ENCODE measurements at regions not wholly inside any gene's neighbourhood (a gene's known extent, or its start where the extent isn't known, plus 50 kb on each side); places are given as distances from the start of the nearest gene placed in this dataset.
"Not testable (repeated sequence)": the region's sequence is repeated elsewhere in the genome, so short reads cannot be mapped to it uniquely, and the experiment has no call there.

- no peak for DNase-seq
- H3K4me3 ChIP-seq = peak overlapping the region in 1 of 2 donors; percentile 24
- H3K4me1 ChIP-seq = no peaks in the 10 kb centered on the region
- H3K9me3 ChIP-seq = no peaks in the 10 kb centered on the region
- WGBS, 2 donors = 70 to 89% methylated on average over 12 to 15 of the region's 15 CpGs
- intact Hi-C loops (cut with DNase I; ENCODE audit: low total_unique reads) = no loop called here
- no peaks in the 10 kb centered on the region for H3K36me3 ChIP-seq (ENCODE audit: low read depth, missing control alignments)
- no peak overlapping the region for H3K27ac ChIP-seq
- no peak for TF ChIP-seq POLR2A (IDR thresholded peaks at IDR 0.05)
- TF ChIP-seq CTCF (IDR thresholded peaks at IDR 0.05) = no peak
- no peaks in the 10 kb centered on the region for H3K27me3 ChIP-seq
Measured at GRCh38 chr7:91463330-91463729, 199.1 kb downstream of the FZD1 start.

- Histone ChIP-seq H3K27ac (no peak overlapping the region), H3K4me1 (no peaks in the 10 kb centered on the region), H3K36me3 (ENCODE audit: low read depth, missing control alignments) (no peaks in the 10 kb centered on the region), H3K27me3 (no peaks in the 10 kb centered on the region), H3K9me3 (no peaks in the 10 kb centered on the region), H3K4me3 (no peak overlapping the region)
- DNase-seq = no peak
- intact Hi-C loops (cut with DNase I; ENCODE audit: low total_unique reads) = no loop called here
- TF ChIP-seq POLR2A (IDR thresholded peaks at IDR 0.05) (no peak), CTCF (IDR thresholded peaks at IDR 0.05) (no peak)
- WGBS, 2 donors = 67 to 79% methylated on average over 2 of the region's 2 CpGs
Measured at GRCh38 chr7:91465595-91466061, 201.4 kb downstream of the FZD1 start.

GRCh38 chr7:91468256-91468655 is 204.0 kb downstream of the FZD1 start:
- no peak overlapping the region for H3K27ac ChIP-seq
- H3K9me3 ChIP-seq = no peaks in the 10 kb centered on the region
- H3K27me3 ChIP-seq = no peaks in the 10 kb centered on the region
- no peak for DNase-seq
- no peak overlapping the region for H3K4me3 ChIP-seq
- no peaks in the 10 kb centered on the region for H3K36me3 ChIP-seq (ENCODE audit: low read depth, missing control alignments)
- H3K4me1 ChIP-seq = no peaks in the 10 kb centered on the region
- TF ChIP-seq CTCF (IDR thresholded peaks at IDR 0.05) (no peak), POLR2A (IDR thresholded peaks at IDR 0.05) (no peak)
- intact Hi-C loops (cut with DNase I; ENCODE audit: low total_unique reads) = no loop called here

GRCh38 chr7:91473619-91474018 is 209.4 kb downstream of the FZD1 start:
- intact Hi-C loops (cut with DNase I; ENCODE audit: low total_unique reads) = no loop called here
- 40 to 47% methylated on average over 1 of the region's 1 CpG for WGBS, 2 donors
- H3K27me3 ChIP-seq = no peaks in the 10 kb centered on the region
- TF ChIP-seq CTCF (IDR thresholded peaks at IDR 0.05) = no peak
- TF ChIP-seq POLR2A (IDR thresholded peaks at IDR 0.05) = no peak
- no peak overlapping the region for H3K4me3 ChIP-seq
- H3K9me3 ChIP-seq = no peaks in the 10 kb centered on the region
- DNase-seq = no peak
- no peak overlapping the region for H3K27ac ChIP-seq
- no peaks in the 10 kb centered on the region for H3K36me3 ChIP-seq (ENCODE audit: low read depth, missing control alignments)
- H3K4me1 ChIP-seq = no peaks in the 10 kb centered on the region

GRCh38 chr7:91474074-91474473 is 209.8 kb downstream of the FZD1 start:
- no peaks in the 10 kb centered on the region for H3K27me3 ChIP-seq
- intact Hi-C loops (cut with DNase I; ENCODE audit: low total_unique reads) = no loop called here
- no peak overlapping the region for H3K27ac ChIP-seq
- WGBS, 2 donors = 95 to 98% methylated on average over 1 of the region's 1 CpG
- no peak for TF ChIP-seq POLR2A (IDR thresholded peaks at IDR 0.05)
- TF ChIP-seq CTCF (IDR thresholded peaks at IDR 0.05) = no peak
- DNase-seq = no peak
- no peaks in the 10 kb centered on the region for H3K4me1 ChIP-seq
- no peak overlapping the region for H3K4me3 ChIP-seq
- no peaks in the 10 kb centered on the region for H3K9me3 ChIP-seq
- no peaks in the 10 kb centered on the region for H3K36me3 ChIP-seq (ENCODE audit: low read depth, missing control alignments)

GRCh38 chr7:91480470-91480869 is 216.2 kb downstream of the FZD1 start:
- DNase-seq; H3K27me3 ChIP-seq; H3K27ac ChIP-seq; H3K36me3 ChIP-seq (ENCODE audit: low read depth, missing control alignments); intact Hi-C loops (cut with DNase I; ENCODE audit: low total_unique reads); H3K4me3 ChIP-seq; H3K4me1 ChIP-seq; H3K9me3 ChIP-seq: not testable (repeated sequence)
- 93 to 99% methylated on average over 5 of the region's 5 CpGs for WGBS, 2 donors
